H9 (cell line): ENCODE measurements at regions not wholly inside any gene's neighbourhood (a gene's known extent, or its start where the extent isn't known, plus 50 kb on each side); places are given as distances from the start of the nearest gene placed in this dataset.

Source experiments
- DNase-seq: peaks from one replicate; pipeline ENCODE4 v3.0.0-alpha.2; 2017
- H2AFZ ChIP-seq: one replicate; pipeline ENCODE4 v1.6.1; 2013; ENCODE audit warnings: mild to moderate bottlenecking, low read length, control low read depth, moderate library complexity
- H2AK5ac ChIP-seq: 2 replicates; pipeline ENCODE4 v1.6.1; 2013; ENCODE audit warnings: low read length, control low read depth, mixed read lengths; ENCODE audit not compliant: insufficient read length
- H2BK120ac ChIP-seq: one replicate; pipeline ENCODE4 v1.6.1; 2013; ENCODE audit warnings: low read depth, mild to moderate bottlenecking, low read length, control low read depth, inconsistent platforms; ENCODE audit not compliant: poor library complexity, severe bottlenecking
- H2BK12ac ChIP-seq: 2 replicates; pipeline ENCODE4 v1.6.1; 2013; ENCODE audit warnings: low read length, control low read depth, mixed read lengths, low read depth; ENCODE audit not compliant: insufficient read length
- H2BK15ac ChIP-seq: 2 replicates; pipeline ENCODE4 v1.6.1; 2013; ENCODE audit warnings: low read depth, low read length, control low read depth
- H2BK20ac ChIP-seq: one replicate; pipeline ENCODE4 v1.6.1; 2013; ENCODE audit warnings: low read depth, mild to moderate bottlenecking, low read length, control low read depth, inconsistent platforms; ENCODE audit not compliant: poor library complexity, severe bottlenecking
- H2BK5ac ChIP-seq: 2 replicates; pipeline ENCODE4 v1.6.1; 2013; ENCODE audit warnings: low read length, control low read depth, mixed read lengths; ENCODE audit not compliant: insufficient read length
- H3K14ac ChIP-seq: 2 replicates; pipeline ENCODE4 v1.6.1; 2013; ENCODE audit warnings: low read length, control low read depth; ENCODE audit not compliant: insufficient read depth
- H3K18ac ChIP-seq: 2 replicates; pipeline ENCODE4 v1.6.1; 2013; ENCODE audit warnings: low read depth, mild to moderate bottlenecking, mixed read lengths, low read length, control low read depth; ENCODE audit not compliant: insufficient read length
- H3K23ac ChIP-seq: 2 replicates; pipeline ENCODE4 v1.6.1; 2013; ENCODE audit warnings: low read length, control low read depth, mixed read lengths, low read depth; ENCODE audit not compliant: insufficient read length
- H3K23me2 ChIP-seq: 2 replicates; pipeline ENCODE4 v1.6.1; 2013; ENCODE audit warnings: low read depth, mild to moderate bottlenecking, mixed read lengths, low read length, control low read depth; ENCODE audit not compliant: insufficient read length, poor library complexity, severe bottlenecking
- H3K27ac ChIP-seq: 2 replicates; pipeline ENCODE4 v1.5.1; 2013; ENCODE audit warnings: low read length, control low read depth, mixed read lengths, low read depth; ENCODE audit not compliant: insufficient read length
- H3K27me3 ChIP-seq: 2 replicates; pipeline ENCODE4 v1.6.1; 2013; ENCODE audit warnings: low read length, control low read depth, inconsistent platforms; ENCODE audit not compliant: insufficient read depth
- H3K4ac ChIP-seq: 2 replicates; pipeline ENCODE4 v1.6.1; 2013; ENCODE audit warnings: low read depth, mild to moderate bottlenecking, control low read depth, inconsistent platforms, low read length, moderate library complexity
- H3K4me1 ChIP-seq: 2 replicates; pipeline ENCODE4 v1.6.1; 2013; ENCODE audit warnings: low read length, control low read depth, inconsistent platforms; ENCODE audit not compliant: insufficient read depth
- H3K4me2 ChIP-seq: 2 replicates; pipeline ENCODE4 v1.6.1; 2013; ENCODE audit warnings: low read length, control low read depth, mixed read lengths; ENCODE audit not compliant: insufficient read length, insufficient read depth
- H3K56ac ChIP-seq: 2 replicates; pipeline ENCODE4 v1.6.1; 2013; ENCODE audit warnings: low read depth, mild to moderate bottlenecking, mixed read lengths, low read length, control low read depth; ENCODE audit not compliant: insufficient read length
- H3K79me1 ChIP-seq: 2 replicates; pipeline ENCODE4 v1.6.1; 2013; ENCODE audit warnings: low read depth, mild to moderate bottlenecking, moderate library complexity, low read length, control low read depth, inconsistent platforms; ENCODE audit not compliant: insufficient read depth, poor library complexity, severe bottlenecking
- H3K79me2 ChIP-seq: 2 replicates; pipeline ENCODE4 v1.6.1; 2013; ENCODE audit warnings: low read length, control low read depth, inconsistent platforms; ENCODE audit not compliant: insufficient read depth
- H3K9ac ChIP-seq: 2 replicates; pipeline ENCODE4 v1.6.1; 2013; ENCODE audit warnings: low read length, control low read depth, mixed read lengths; ENCODE audit not compliant: insufficient read length; ENCODE audit errors: extremely low read depth
- H3K9me3 ChIP-seq: one replicate; pipeline ENCODE4 v1.6.1; 2013; ENCODE audit warnings: low read depth, low read length, inconsistent platforms; ENCODE audit not compliant: control insufficient read depth
- H3T11ph ChIP-seq: one replicate; pipeline ENCODE4 v1.6.1; 2013; ENCODE audit warnings: mild to moderate bottlenecking, low read length, control low read depth, inconsistent platforms
- H4K20me1 ChIP-seq: one replicate; pipeline ENCODE4 v1.6.1; 2013; ENCODE audit not compliant: control insufficient read depth, insufficient read length, insufficient read depth
- H4K5ac ChIP-seq: 2 replicates; pipeline ENCODE4 v1.6.1; 2013; ENCODE audit warnings: low read depth, mild to moderate bottlenecking, mixed read lengths, low read length, control low read depth; ENCODE audit not compliant: insufficient read length
- H4K8ac ChIP-seq: replicated peaks from 2 replicates; pipeline ENCODE4 v1.6.1; 2013; ENCODE audit warnings: low read length, control low read depth, mixed read lengths, low read depth; ENCODE audit not compliant: insufficient read length
- H4K91ac ChIP-seq: 2 replicates; pipeline ENCODE4 v1.6.1; 2013; ENCODE audit warnings: low read depth, mild to moderate bottlenecking, moderate library complexity, mixed read lengths, low read length, control low read depth; ENCODE audit not compliant: insufficient read length
- H3K27ac Mint-ChIP-seq, 3 experiments: 2 replicates in 2 of 3; 3 replicates in 1 of 3; pipeline ENCODE4 v1.8.0; 2020 to 2021; ENCODE audit warnings: mixed read lengths in 3 of 3, mild to moderate bottlenecking in 1 of 3, moderate library complexity in 1 of 3
- H3K27me3 Mint-ChIP-seq: 2 replicates; pipeline ENCODE4 v1.8.0; 2021; ENCODE audit warnings: low read depth, mild to moderate bottlenecking, moderate library complexity, mixed read lengths
- H3K36me3 Mint-ChIP-seq, 3 experiments: 2 replicates in 2 of 3; 3 replicates in 1 of 3; pipeline ENCODE4 v1.8.0; 2020 to 2021; ENCODE audit warnings: low read depth in 3 of 3, mixed read lengths in 3 of 3; ENCODE audit not compliant: insufficient read depth in 1 of 3
- H3K4me1 Mint-ChIP-seq, 2 experiments: 2 replicates each; pipeline ENCODE4 v1.8.0; 2020; ENCODE audit warnings: mixed read lengths in 2 of 2
- H3K4me3 Mint-ChIP-seq, 2 experiments: 2 replicates in 1 of 2; 3 replicates in 1 of 2; pipeline ENCODE4 v1.8.0; 2020 to 2021; ENCODE audit warnings: mild to moderate bottlenecking in 2 of 2, mixed read lengths in 2 of 2, moderate library complexity in 1 of 2
- H3K9me3 Mint-ChIP-seq, 2 experiments: 2 replicates in 1 of 2; 3 replicates in 1 of 2; pipeline ENCODE4 v1.8.0; 2020; ENCODE audit warnings: mild to moderate bottlenecking in 2 of 2, mixed read lengths in 2 of 2, moderate library complexity in 1 of 2
- WGBS: extraction: QIAGEN DNeasy Blood & Tissue Kit; methylation state at CpG from one replicate; pipeline ENCODE4 v1.1.7; 2013; ENCODE audit warnings: missing lambda C conversion rate, low lambda C conversion rate, mixed read lengths; ENCODE audit not compliant: insufficient read length; ENCODE audit errors: extremely low coverage; 5-methylcytosine and 5-hydroxymethylcytosine counted together
- TF ChIP-seq, protein P1 (sequence below): fragments of 200-600 bp; sonication (generic); conservative IDR thresholded peaks from 3 replicates; pipeline ENCODE4 v1.8.0; 2021; ENCODE audit warnings: antibody characterized with exemption, mild to moderate bottlenecking

- H2AFZ ChIP-seq: no peak overlapping the region
- no peaks in the 10 kb centered on the region for H3K9me3 ChIP-seq
- H3K23ac ChIP-seq: no peak overlapping the region
- no peak overlapping the region for H3K4ac ChIP-seq
- H3K18ac ChIP-seq: no peak overlapping the region
- no peak overlapping the region for H2BK5ac ChIP-seq
- H4K20me1 ChIP-seq: no peaks in the 10 kb centered on the region
- H4K8ac ChIP-seq: no peak overlapping the region
- Mint-ChIP-seq H3K9me3 (no peaks in the 10 kb centered on the region), H3K4me3 (no peak overlapping the region), H3K27ac (no peak overlapping the region), H3K4me1 (peaks cover 22% of the 10 kb centered on the region in 2 experiments), H3K27me3 (no peaks in the 10 kb centered on the region), H3K36me3 (no peaks in the 10 kb centered on the region; a peak in 1 of 7 replicates)
- no peak overlapping the region for H3K4me2 ChIP-seq
- WGBS: no CpG with 5 or more reads among the region's 8 CpGs
- H3K79me1 ChIP-seq: no peaks in the 10 kb centered on the region
- H2AK5ac ChIP-seq: no peak overlapping the region
- H3K27me3 ChIP-seq: no peaks in the 10 kb centered on the region
- no peaks in the 10 kb centered on the region for H3K23me2 ChIP-seq
- H3K79me2 ChIP-seq: no peaks in the 10 kb centered on the region
- no peak overlapping the region for H3K56ac ChIP-seq
- H2BK15ac ChIP-seq: no peak overlapping the region
- H2BK12ac ChIP-seq: no peak overlapping the region
- no peak overlapping the region for H4K5ac ChIP-seq
- no peak overlapping the region for H3T11ph ChIP-seq
- no peak overlapping the region for H3K14ac ChIP-seq
- no peak for DNase-seq
- no peak overlapping the region for H3K27ac ChIP-seq
- no peak overlapping the region for H3K9ac ChIP-seq
- no peak overlapping the region for H2BK120ac ChIP-seq
- H2BK20ac ChIP-seq: no peak overlapping the region
- TF ChIP-seq, protein P1, sequence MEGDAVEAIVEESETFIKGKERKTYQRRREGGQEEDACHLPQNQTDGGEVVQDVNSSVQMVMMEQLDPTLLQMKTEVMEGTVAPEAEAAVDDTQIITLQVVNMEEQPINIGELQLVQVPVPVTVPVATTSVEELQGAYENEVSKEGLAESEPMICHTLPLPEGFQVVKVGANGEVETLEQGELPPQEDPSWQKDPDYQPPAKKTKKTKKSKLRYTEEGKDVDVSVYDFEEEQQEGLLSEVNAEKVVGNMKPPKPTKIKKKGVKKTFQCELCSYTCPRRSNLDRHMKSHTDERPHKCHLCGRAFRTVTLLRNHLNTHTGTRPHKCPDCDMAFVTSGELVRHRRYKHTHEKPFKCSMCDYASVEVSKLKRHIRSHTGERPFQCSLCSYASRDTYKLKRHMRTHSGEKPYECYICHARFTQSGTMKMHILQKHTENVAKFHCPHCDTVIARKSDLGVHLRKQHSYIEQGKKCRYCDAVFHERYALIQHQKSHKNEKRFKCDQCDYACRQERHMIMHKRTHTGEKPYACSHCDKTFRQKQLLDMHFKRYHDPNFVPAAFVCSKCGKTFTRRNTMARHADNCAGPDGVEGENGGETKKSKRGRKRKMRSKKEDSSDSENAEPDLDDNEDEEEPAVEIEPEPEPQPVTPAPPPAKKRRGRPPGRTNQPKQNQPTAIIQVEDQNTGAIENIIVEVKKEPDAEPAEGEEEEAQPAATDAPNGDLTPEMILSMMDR: no peak
- no peaks in the 10 kb centered on the region; the same call in 1 of the 2 replicates for H3K4me1 ChIP-seq
- no peak overlapping the region for H4K91ac ChIP-seq
Measured at GRCh38 chr3:80754969-80755368, 987.2 kb upstream of the ROBO1 start.
